AG20443 (cell line): ENCODE measurements at regions not wholly inside any gene's neighbourhood (a gene's known extent, or its start where the extent isn't known, plus 50 kb on each side); places are given as distances from the start of the nearest gene placed in this dataset.

Experiments
- DNase-seq: peaks from one replicate; pipeline ENCODE4 v3.0.0; 2012; ENCODE audit warnings: low spot score, mixed read lengths

- no peak for DNase-seq
Measured at GRCh38 chrX:39854772-39855747, 242.7 kb downstream of the BCOR start.

- DNase-seq, result peak; percentile 30
Measured at GRCh38 chrX:39855748-39856129, 242.0 kb downstream of the BCOR start.

GRCh38 chrX:39856472-39857121, 241.2 kb downstream of the BCOR start:
- DNase-seq, result no peak

GRCh38 chrX:39857780-39858179, 240.0 kb downstream of the BCOR start:
- no peak for DNase-seq

DNA sequence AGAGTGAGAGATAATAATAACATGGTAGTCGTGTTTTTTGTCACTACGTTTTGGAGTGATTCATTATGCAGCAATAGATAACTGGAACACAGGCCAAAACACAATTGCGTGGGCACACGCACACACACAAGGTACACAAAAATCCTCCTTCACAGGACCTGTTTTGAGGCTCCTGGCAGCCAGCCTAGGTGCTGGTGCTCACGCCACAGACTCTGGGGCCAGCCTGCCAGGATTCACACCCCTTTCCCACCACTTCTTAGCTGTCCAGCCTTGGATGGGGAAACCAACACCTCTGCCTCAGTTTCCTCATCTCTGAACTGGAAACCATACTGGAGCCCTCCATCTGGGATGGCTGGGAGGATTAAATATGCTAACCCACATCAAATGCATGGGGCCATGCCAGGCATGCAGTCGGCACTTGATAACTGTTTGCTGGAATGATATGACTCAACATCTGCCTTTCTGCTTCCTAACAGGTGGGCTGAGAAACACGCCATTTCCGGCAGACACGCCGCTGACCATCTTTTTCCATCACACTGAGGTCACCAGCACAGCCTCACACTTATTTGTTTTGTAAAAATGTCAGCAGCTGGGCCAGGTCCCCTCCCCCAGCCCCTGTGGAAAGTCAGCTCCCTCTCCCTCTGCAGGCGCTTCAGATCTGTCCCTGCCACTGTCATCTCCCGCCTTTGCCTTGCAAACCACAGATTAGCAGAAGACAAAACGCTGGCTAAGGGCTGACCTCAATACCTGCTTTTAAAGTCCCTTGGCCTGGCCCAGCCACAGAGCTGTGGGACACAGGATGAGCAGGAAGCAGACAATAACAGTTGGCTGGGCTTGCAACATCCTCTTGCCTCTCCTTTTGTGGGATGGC, 237.5 kb downstream of the BCOR start:
- DNase-seq, result no peak

GRCh38 chrX:39862963-39863362, 234.8 kb downstream of the BCOR start:
- no peak for DNase-seq

GRCh38 chrX:39866229-39866628, 231.5 kb downstream of the BCOR start:
- DNase-seq, result no peak

- peak; percentile 21 for DNase-seq
Measured at GRCh38 chrX:39869846-39870601, 227.7 kb downstream of the BCOR start.

DNA sequence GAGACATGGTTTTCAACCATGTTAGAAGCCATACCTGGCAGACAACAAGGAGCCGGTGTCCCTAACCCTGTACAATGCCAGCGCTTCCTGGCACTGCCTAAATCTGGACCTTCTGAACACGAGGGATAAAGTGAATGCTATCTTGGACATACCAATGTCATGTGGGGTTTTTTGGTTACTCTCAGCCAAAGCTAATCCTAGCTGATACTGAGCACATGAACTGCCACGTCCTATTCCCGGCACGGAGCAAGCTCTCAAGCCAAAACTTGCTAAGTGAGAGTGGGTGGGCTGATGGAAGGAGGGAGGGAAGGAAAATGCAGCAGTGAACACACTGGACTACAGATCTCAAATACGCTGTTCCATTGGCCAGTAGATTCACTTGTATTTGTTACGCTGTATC, 226.1 kb downstream of the BCOR start:
- no peak for DNase-seq

GRCh38 chrX:39873117-39873516, 224.6 kb downstream of the BCOR start:
- no peak for DNase-seq

DNA sequence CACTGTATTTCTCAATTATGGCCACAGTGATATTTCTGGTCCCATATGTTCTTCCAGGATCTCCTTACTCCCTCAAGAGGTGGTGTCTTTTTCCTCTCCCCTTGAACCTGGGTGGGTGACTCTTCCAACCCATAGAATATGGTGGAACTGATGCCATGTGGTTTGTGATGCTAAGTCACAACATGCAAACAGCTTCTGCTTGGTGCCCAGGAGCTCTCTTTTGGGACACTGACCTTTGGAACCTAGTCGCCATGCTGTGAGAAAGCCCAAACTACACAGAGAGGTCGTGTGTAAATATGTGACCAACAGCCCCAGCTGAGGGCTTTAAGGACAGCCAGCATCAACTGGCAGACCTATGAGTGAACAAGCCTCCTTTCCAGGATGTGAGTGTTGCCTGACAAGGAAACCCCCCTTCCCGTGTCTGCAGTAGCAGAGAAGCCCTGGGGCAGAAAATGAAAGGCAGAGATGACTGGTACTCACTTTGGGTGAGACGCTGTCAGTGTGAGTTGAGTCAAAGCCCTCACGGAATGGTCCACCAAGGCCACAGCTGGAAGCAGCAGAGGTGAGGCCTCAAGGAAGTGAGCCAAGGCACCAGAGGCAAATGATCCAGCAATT, 223.4 kb downstream of the BCOR start:
- DNase-seq, result no peak

DNA sequence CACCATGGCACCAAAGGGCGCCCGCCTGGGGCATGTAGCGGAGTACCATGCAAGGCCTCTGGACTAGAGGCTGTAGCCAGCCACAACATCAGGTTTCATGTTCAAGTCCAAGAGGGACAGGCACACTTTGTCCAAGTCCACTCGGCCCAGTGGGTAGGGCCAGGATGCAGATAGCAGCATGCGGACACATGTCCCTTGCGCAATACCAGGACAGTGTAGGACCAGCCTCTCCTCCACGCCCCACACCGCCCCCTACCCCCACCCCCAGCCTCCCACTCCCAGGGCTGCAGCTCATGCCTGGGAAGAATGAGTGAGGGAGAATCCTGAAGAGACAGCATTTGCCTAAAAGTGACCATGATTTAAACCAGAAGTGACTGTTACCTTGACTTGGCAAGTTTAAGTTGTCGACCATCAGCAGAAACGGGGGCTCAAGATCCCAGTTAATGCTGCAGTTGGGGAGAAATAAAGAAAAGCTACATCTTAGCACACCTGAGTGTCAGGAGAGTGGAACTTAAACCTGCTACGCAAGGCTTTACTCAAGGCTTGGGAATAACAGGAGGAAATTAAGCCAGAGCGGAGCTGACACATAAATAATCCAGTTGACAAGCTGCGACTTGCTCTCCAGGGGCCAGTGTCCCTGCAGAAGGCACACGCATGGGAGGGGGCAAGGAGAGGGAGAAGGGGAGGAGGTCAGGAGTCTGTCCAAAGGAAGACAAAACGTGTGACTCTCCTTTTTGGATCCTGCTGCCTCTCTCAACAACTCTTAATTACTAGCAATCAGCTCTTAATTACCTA, 221.7 kb downstream of the BCOR start:
- DNase-seq, result no peak

- no peak for DNase-seq
Measured at GRCh38 chrX:39877905-39878304, 219.9 kb downstream of the BCOR start.

GRCh38 chrX:39883666-39884065, 214.1 kb downstream of the BCOR start:
- DNase-seq, result no peak

- DNase-seq, result no peak
Measured at GRCh38 chrX:39886282-39886681, 211.5 kb downstream of the BCOR start.

DNA sequence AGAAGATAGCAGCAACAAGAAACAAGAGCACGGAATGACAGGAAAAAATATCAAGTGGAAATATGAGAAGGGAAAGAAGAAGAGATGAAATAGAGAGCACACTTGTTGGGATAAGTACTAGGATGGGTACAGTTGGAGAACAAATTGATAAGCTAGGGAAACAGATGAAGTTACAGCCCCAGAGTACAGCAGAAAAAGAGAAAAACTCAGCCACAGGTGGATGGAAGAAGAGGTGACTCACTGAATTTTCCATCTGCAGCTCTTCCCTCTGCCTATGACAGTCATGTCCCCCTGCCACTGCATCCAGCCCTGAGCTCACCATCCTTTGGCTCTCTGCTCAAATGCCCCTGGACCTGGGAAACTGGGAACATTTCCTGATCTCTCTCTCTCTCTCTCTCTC, 209.0 kb downstream of the BCOR start:
- DNase-seq, result no peak

DNA sequence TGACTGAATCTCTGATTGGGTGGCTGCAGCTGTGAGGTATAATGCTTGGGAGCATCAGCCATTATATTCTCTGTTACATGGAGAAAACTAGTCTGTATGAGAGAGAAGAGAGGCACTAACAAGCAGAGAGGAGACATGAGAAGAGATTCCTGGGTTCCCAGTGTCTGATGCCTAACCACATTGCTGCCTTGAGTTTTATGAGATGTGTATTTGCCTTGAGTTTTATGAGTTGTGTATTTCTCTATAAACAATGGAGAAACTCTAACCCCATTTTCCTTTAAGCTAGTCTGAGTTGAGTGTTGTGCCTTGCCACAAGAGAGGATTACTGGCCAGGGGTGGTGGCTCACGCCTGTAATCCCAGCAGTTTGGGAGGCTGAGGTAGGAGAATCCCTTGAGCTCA, 208.1 kb downstream of the BCOR start:
- DNase-seq, result no peak

- DNase-seq, result no peak
Measured at GRCh38 chrX:39890807-39891206, 207.0 kb downstream of the BCOR start.

DNA sequence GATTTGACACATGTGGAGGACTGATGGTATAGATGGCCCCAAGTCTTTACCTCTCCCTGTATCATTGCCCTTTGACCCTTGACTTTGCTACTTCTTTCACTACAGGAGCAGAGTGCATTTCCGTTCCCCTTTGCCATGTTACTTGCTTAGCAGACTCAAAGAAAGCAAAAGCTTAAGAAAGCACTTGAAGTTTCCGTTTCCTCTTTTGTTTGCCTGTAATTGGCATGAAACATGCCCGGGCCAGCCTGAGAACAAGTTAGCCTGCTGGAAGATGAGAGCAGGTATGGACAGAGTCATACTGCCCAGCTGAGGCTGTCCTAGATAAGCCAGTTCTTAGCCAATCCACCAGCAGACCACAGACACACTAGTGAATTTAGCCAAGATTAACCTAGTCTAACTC, 206.0 kb downstream of the BCOR start:
- DNase-seq, result no peak
